Stimulated activated CD4-positive, alpha-beta T cell treated with anti-CD3 and anti-CD28 coated beads, Interleukin-4, amount 100 ng/mL, for 48 hours (primary cell): ENCODE measurements at regions not wholly inside any gene's neighbourhood (a gene's known extent, or its start where the extent isn't known, plus 50 kb on each side); places are given as distances from the start of the nearest gene placed in this dataset.

Experiments
- DNase-seq, 2 donors: peaks; one replicate each; pipeline ENCODE4 v3.0.0-alpha.2; 2020; ENCODE audit warnings: low read depth in 2 of 2

DNA sequence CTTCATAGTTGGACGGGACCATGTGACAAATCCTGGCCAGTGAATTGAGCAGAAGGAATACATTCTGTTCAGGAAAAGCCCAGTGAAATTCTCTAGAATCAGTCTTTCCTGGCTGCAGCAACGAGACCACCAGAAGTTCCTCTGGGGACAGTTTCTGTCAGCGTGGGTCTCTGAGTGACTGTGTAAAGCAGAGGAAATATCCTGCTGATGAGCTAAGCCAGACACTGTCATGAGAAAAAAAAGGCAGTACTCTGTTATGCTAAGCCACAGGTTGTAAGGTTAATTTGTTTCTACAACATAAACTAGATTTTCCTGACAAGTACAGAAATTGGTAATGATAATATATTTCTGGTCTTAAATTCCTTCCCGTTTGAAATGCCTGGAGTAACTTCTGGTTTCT is 664.4 kb downstream of the LMO4 start:
- no peak for DNase-seq

DNA sequence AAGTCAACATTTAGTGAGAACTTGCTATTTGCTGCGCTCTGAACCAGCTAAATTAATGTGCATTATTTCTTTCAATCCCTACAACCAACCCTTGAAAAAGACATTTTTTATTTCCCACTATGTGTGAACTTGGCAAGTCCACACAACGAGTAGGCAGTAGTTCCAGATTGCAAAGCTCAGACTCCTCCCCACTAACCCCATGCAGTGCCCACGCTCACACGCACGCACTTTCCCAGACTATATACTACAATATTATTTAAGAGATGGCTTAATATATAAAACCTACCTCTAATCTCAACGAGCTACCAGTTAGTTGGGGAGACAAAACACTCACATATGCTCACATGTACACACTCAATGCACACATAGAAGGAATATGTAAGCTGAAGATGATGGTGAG is 671.2 kb downstream of the LMO4 start:
- no peak for DNase-seq

DNA sequence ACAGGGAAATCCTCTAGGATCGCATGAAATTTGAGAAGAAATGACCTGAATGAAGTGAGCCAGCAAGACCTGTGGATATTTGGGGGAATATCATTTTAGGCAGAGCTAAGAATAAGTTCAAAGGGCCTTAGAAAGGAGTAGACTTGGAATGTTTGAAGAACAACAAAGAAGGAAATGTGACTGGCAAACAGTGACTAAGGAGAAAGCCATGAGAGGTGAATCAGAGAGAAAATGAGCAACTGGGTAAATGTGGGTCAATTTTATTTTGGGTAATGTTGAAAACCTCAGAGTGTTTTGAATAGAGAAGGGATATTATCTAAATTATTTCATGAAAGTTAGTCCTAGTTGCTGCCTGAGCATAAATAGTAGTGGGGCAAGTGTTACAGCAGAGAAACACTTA is 672.8 kb downstream of the LMO4 start:
- DNase-seq: no peak

DNA sequence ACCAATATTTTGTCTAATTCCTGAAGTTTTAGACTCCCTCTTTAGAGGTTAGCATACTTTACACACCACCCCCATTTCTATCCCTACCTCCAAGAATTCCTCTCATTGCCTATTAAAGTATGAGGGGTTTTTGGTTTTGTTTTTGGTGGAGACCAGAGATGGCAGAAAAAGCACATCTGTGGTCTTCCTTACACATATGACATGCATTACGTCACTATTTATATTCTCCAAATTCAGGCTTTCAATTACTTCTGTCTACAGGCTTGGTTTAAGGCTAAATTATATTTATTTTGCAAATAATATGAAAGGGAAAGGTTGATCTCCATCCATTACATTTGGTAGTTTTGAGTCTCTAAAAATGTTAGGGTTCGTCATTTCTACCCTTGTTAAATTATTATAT is 674.6 kb downstream of the LMO4 start:
- no peak for DNase-seq

DNA sequence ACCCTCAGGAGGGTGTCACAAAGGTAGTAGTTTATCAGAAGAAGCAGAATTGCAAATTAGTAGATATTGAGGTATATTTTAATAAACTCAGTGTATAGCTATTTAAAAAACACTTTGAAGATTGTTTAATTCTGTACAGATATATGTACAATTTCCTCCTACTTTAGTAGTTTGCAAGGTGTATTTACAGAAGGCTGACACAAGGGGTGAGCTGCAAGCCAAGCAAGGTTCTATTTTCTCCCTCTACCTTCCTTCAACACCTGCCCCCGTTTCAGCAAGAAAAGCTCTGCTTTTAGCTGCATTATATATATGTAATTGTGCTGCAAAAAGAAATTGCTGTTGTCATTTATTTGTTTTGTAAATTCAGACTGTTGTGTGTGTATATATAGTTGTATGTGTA is 674.2 kb upstream of the PKN2 start:
- no peak for DNase-seq

DNA sequence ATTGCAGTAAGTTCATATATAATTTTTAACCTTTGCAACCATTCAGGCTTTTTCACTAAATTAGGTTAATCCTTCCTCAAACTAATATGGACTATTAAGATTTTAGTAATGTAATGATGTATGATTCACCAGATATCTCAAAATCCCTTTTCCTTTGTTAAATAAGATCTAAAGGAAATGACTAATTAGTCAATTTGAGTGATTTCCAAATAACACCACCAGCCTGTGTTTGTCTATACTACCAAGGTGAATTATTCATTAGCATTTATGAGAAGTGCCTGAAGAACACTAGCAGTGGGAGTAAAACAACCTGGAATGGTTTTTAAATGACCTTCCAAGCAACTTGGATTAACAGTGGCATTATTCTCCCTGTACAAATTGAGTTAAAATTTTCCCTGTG is 670.6 kb upstream of the PKN2 start:
- DNase-seq: no peak

DNA sequence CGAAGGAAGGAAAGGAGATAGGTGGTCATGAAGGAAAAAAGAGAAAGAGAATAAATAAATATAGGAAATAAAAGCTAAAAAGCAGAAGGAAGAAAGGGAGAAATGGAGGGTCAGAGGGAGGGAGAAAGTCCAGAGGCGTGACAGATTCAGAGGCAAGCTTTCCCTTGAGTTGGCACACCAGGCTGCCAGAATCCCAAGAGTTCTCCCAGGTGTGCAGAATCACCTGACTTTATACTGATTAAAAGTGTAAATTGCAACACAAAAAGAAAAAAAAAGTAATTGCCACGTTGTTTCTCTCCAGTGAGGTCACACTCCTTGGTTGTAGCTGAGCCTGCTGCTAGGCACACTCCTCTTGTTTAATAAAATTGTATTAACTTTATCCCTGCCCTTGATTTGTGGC is 669.9 kb upstream of the PKN2 start:
- no peak for DNase-seq

DNA sequence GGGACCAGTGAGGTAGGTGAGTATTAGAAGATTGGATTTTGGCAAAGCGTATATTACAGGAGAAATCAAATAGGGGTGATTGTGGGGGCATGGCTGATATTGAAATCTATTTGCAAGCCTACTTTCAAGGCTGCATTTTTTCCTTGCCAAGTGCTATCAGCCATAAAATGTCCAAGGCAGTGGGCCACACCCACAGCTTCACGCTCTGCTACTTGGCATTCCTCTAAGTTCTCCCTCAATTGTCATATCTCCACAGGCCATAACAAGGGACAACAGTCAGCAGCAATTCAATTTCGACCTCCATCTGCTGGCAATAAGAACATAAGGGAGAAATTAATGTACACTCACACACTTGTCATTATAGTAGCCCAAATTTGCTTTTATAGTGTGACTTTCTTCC is 667.1 kb upstream of the PKN2 start:
- DNase-seq: no peak

DNA sequence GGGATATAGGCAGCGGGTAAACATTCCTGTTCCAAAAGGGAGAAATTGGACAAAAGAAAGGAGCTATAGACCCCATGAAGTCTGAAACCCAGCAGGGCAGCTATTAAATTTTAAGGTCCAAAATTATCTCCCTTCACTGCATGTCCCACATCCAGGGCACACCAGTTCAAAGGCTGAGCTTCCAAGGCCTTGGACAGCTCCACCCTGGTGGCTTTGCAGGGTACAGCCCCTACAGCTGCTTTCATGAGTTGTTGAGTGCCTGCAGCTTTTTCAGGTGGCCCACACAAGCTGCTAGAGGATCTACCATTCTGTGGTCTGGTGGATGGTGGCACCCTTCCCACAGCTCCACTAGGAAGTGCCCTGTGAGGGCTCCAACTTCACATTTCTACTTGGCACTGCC is 662.5 kb upstream of the PKN2 start:
- DNase-seq: no peak

DNA sequence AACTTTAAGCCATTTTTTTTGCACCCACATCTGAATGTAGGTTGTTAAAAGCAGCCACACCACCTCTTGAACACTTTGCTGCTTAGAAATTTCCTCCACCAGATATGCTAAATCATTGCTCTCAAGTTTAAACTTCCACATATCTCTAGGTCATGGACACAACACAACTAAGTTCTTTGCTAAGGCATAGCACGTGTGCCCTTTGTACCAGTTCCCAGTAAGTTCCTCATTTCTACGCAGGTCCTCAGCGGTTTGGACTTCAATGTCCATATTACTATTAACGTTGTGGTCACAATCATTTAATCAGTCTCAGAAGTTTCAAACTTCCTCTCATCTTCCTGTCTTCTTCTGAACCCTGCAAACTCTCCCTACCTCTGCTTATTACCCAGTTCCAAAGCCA is 661.6 kb upstream of the PKN2 start:
- DNase-seq: no peak

DNA sequence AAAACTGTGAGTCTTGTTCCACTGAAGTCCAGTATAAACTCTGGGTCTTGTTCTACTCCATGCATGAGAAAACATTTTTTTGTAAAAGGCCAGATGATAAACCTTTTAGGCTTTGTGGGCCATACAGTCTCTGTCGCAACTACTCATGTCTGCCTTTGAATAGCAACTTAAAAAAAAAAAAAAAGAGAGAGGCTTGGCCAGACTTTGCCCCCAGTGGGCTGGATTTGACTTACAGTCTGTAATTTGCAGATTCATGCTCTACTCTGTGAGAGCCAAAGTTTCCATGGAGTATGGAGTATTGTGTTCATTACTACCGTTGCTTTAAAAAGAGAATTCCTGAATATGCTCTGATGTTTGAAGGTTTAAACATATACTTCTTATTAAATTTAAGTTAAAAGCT is 654.9 kb upstream of the PKN2 start:
- DNase-seq: no peak

DNA sequence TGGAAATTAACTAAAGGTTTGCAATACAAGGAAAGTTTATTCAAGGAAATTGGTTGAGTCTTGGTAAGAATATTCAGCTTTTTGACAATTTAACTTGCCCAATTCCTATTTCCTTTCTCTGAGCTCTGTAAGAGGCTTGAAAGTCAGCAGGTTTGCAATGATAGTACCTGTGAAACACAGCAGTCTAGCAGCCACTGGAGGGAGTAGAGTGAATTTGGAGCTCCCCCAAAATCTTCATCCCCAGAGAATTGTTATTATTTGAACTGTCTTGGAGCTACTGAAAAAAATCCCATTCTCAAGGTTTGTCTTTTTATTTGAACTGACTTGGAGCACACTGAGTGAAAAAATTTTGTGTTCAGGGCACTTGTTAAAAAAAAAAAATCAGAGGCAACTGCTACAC is 654.2 kb upstream of the PKN2 start:
- DNase-seq: no peak

DNA sequence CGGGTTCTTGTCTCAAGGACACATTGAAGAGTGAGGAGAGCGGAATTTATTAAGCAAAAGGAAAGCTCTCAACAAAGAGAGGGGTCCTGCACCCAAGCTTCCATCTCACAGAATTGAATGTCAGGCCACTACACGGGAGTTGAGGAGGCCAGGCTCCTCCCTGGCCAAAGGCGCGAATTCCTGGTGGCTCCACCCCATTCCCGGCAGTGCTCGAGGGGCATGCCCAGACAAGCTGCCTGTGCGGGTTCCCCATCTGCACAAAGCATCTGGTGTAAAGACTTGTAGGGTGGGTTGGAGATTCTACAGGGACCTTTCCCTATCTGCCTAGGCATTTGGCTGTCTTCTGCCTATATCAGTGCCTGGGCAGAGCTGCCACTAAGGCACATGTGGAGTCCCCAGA is 648.5 kb upstream of the PKN2 start:
- DNase-seq: no peak

DNA sequence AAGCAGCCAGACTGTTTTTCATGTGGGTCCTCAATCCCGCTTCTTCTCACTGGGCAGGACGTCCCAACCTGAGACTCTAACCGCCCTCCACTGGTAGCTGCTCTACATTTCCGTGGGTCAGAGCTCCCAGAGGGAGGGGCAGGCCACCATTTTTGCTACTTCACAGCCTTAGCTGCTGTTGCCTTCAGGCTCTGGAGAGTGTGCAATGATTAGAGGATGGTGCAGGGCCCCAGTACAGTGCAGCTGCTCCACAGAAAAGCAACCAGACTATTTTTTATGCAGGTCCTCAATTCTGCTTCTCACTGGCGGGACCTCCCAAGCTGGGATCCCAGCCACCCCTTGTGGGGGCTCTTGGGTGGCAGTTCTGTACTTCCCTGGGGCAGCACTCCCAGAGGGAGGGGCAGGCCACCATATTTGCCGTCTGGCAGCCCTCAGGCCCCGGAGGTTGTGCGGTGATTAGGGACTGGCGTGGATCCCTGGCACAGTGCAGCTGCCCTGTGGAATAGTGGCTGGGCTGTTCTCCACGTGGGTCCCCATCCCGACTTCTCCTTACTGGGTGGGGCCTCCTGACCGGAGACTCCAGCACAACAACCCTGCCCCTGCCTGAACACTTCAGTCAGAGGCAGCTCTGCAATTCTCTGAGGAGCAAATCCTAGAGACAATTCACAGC is 647.6 kb upstream of the PKN2 start:
- DNase-seq: no peak

DNA sequence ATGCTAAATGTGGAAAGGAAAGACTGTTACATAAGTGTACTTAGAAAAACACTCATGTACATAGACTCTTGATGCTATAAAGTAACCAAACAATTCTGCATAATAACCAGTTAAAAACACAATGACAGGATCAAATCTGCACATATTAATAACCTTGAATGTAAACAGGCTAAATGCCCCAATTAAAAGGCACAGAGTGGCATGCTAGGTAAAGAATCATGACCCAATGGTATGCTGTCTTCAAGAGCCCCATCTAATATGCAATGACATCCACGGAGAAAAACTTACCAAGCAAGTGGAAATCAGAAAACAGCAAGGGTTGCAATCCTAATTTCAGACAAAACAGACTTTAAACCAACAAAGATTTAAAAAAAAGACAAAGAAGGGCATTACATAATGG is 644.8 kb upstream of the PKN2 start:
- no peak for DNase-seq

DNA sequence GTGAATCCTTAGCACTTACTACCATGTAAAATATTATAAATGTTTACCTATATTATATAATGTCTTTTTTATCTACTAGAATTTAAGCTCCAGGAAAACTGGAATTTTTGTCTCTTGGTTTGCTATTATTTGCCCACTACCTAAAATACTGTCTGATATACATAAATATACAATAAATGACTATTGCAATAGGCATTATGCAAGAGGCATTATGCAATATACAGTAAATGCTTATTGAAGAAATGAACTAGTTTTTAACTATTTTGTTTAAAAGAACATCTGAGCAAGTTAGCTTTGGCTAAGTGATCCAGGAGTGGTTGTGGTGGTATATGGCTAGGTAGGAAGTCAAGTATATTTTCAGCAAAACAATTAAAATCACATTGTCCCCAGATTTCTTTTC is 640.2 kb upstream of the PKN2 start:
- DNase-seq: no peak

DNA sequence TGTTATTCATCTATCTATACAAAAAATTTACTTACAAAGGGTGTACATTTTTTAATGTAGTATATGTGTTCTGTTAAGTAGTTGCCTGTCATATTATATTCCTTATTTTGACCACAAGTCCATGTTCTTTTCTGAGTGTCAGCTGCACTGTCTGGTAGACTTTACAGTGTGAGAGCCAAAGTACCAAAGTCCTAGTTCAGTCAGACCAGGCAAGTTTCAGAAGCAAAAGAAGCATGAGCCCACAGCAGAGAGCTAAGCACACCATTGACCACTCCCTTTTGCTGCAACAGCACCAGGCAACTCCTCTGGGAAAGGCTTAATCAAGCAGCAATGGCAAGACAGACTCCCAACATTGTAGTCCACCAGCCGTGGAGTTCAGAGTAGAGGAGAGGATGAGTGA is 631.9 kb upstream of the PKN2 start:
- DNase-seq: no peak

DNA sequence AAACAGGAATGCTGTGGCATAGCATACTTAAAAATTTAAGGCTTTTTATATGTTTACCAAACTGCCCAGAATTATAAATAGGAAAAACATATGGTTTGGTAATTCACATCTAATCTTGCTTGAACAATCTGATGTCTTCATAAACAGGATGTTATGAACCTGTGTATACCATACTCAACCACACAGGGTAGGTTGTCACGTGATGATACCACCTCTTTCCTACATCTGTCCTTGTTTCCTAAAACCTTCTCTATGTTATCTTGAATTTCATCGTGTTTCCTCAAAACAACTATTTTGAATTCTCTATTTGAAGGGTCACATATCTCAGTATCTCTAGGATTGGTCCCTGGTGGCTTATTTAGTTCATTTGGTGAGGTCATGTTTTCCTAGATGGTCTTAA is 631.0 kb upstream of the PKN2 start:
- DNase-seq: no peak

DNA sequence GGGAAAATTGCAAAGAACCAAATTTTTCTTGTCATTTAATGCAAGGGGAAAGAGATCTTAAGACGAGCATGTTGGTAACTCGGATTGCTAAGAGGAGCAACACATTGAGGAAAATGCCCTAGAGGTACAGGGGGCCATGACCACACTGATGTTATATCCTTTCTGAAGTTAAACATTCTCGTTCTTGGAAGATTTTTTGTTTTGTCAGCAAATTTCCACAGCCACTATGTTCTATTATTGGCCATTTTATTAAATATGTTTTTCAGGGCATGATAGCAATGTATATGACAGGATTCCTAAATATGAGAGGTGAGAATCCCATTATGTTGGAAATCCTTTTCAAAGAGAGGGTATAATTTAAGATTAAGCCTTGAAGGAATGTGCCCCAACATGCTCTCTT is 627.2 kb upstream of the PKN2 start:
- DNase-seq: no peak

DNA sequence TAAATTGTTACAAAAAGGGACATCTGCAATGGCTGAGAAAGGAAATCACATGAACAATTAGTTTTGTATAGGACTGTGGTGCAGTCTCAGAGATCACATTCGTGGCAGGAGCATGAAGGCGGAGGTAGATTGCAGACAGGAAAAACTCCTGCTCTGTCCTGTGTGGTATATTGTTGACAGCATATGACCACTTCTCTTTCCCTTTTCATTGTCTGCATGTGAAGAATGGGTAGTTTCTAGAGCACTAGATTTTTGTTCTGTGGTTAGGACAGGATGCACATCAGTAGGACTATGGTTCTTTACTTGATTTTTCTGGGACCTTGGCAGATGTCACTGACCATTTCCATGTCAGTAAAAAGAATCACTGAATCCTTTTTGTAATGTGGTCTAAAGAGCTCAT is 625.9 kb upstream of the PKN2 start:
- no peak for DNase-seq

DNA sequence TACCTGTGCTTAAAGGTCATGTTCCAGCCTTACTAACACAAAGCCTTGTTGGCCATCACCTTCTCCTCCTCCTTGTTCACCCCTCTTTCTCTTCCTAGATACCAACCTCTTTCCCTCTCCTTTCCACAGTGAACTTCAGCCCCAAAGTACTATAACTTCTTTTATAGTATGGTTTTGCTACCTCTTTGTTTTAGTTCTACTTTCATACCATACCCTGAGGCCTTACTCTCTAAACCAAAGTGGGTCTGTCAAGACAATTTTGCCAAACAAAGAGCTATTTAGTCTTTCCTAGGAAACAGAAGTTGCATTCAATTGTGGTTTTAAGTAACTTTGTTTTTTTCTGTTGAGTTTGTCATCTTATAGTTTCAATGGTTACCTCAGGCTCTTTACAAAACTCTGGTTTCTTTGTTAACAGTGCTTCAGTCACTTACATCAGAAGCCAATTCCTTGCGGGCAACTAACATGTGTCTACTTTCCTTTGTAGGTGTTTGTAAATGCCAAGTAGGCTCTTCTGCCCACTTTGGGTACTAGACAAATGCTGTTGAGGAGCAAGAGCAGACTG is 623.9 kb upstream of the PKN2 start:
- no peak for DNase-seq

DNA sequence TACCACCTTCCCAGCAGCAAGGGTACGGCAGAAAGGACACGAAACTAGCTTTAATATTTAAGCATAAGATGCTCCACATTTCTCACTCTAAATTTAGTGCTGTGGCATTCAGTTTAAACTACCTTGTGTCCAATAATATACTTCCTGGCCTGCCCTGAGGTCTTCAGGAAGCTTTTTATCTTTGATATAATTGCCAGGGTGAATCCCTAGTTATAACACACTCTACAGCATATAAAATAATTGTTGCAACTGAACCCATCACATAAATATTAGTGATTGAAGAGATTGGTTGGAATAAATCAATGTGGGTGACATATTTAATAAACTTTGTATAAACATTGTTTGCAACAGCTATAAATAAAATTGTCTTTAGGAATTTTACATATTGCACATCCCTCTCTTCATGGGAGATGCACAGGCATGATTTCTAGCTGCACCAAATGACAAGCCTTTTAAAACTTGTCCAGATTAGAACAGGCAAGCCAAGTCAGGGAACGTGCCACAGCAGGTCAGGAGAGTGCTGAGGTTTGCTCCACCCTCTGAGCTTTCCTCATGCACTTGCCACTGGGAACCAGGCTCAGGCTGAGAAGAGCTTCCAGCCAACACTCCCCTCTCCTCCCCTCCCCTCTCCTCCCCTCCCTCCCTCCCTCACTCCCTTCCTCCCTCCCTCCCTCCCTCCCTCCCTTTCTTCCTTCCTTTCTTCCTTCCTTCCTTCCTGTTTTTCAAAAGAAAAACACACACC is 623.2 kb upstream of the PKN2 start:
- no peak for DNase-seq

DNA sequence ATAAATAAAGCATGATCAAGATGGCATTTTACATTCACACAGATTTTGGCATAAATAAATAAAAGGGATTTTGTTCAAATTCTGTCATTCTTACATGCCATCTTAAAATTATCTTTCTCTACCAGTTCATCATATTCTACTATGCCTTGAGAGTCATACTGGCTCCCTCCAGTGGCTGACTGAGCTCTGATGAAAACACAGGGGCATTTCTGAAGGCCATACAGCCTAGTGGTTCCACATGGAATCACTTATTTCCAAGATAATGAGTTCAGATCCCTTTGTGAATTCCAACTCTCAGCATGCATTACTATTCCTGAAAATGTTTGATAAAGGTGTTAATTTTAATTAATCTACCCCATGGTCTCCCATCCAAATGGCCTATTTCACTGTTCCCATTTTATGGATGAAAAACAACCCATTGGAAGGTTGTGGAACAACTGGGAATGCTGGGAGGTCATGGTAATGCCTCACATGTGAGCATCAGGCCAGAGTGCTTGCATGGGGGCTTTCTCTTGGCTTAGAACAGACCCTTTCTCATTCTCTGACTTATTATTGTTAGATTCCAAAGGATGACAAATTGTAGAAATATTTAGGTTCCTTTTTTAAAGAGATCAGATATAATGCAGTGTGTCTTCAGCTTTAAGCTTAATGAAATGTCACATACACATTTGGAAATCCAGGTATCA is 622.4 kb upstream of the PKN2 start:
- DNase-seq: no peak
